GM10266 (cell line): ENCODE measurements at regions not wholly inside any gene's neighbourhood (a gene's known extent, or its start where the extent isn't known, plus 50 kb on each side); places are given as distances from the start of the nearest gene placed in this dataset.

Experiments
- DNase-seq: peaks from one replicate; pipeline ENCODE4 v3.0.0; 2012; ENCODE audit errors: extremely low spot score
- CTCF ChIP-seq: IDR thresholded peaks from 2 replicates; pipeline ENCODE4 v1.5.1; 2012; ENCODE audit warnings: mild to moderate bottlenecking, low read depth; ENCODE audit not compliant: control insufficient read depth, insufficient read depth; ENCODE audit errors: missing control alignments

GRCh38 chrY:8085925-8086324, 1174.4 kb upstream of the AMELY start:
- no peak for DNase-seq
- no peak for TF ChIP-seq CTCF

- DNase-seq: no peak
- no peak for TF ChIP-seq CTCF
These were observed 1172.6 kb upstream of the AMELY start for GRCh38 chrY:8084192-8084591.

- TF ChIP-seq CTCF: no peak
- no peak for DNase-seq
These were observed 1169.6 kb upstream of the AMELY start for GRCh38 chrY:8081151-8081550.

- TF ChIP-seq CTCF: no peak
These were observed 1153.7 kb upstream of the AMELY start for GRCh38 chrY:8065220-8065619.

GRCh38 chrY:8064500-8064899, 1152.9 kb upstream of the AMELY start:
- no peak for DNase-seq
- no peak for TF ChIP-seq CTCF

More at GRCh38 chrY:8065220-8065619, 1153.7 kb upstream of the AMELY start:
- no peak for DNase-seq

- no peak for TF ChIP-seq CTCF
- DNase-seq: no peak
These were observed 1152.4 kb upstream of the AMELY start for GRCh38 chrY:8063973-8064372.

- no peak for TF ChIP-seq CTCF
- DNase-seq: no peak
These were observed 1147.1 kb upstream of the AMELY start for GRCh38 chrY:8058613-8059012.

- DNase-seq: no peak
- no peak for TF ChIP-seq CTCF
These were observed 1139.8 kb upstream of the AMELY start for GRCh38 chrY:8051340-8051739.
